Fibroblast of lung (primary cell): ENCODE measurements at regions not wholly inside any gene's neighbourhood (a gene's known extent, or its start where the extent isn't known, plus 50 kb on each side); places are given as distances from the start of the nearest gene placed in this dataset.

Experiments used
- DNase-seq, 2 donors: peaks; one replicate each; pipeline versions ENCODE4 v3.0.0 to v3.0.0-alpha.2; 2010; ENCODE audit warnings: low read depth in 2 of 2
- H2AFZ ChIP-seq: 2 replicates; pipeline ENCODE4 v1.5.1; 2012; ENCODE audit warnings: low read length, control low read depth, inconsistent platforms
- H3K27ac ChIP-seq: 2 replicates; pipeline ENCODE4 v1.5.1; 2011; ENCODE audit warnings: low read length, control low read depth; ENCODE audit not compliant: insufficient read depth
- H3K27me3 ChIP-seq: 2 replicates; pipeline ENCODE4 v1.5.1; 2011; ENCODE audit warnings: mild to moderate bottlenecking, low read length; ENCODE audit not compliant: control insufficient read depth, insufficient read depth
- H3K36me3 ChIP-seq: 2 replicates; pipeline ENCODE4 v1.5.1; 2011; ENCODE audit warnings: low read length; ENCODE audit not compliant: control insufficient read depth, insufficient read depth
- H3K4me1 ChIP-seq: 2 replicates; pipeline ENCODE4 v1.5.1; 2011; ENCODE audit warnings: low read length; ENCODE audit not compliant: control insufficient read depth, insufficient read depth; ENCODE audit errors: extremely low read depth
- H3K4me2 ChIP-seq: 2 replicates; pipeline ENCODE4 v1.5.1; 2011; ENCODE audit warnings: low read length, control low read depth; ENCODE audit not compliant: insufficient read depth; ENCODE audit errors: extremely low read depth
- H3K4me3 ChIP-seq, 4 experiments: fragments of 200-600 bp in 1 of 4; sonication (generic) in 1 of 4; replicated peaks in 1 of 4; 2 replicates each; pipeline ENCODE4 v1.5.1; 2011 to 2016; ENCODE audit warnings: low read length in 4 of 4, low read depth in 3 of 4, mild to moderate bottlenecking in 3 of 4, control low read depth in 2 of 4, inconsistent platforms in 1 of 4, mixed read lengths in 1 of 4; ENCODE audit not compliant: insufficient read depth in 1 of 4; ENCODE audit errors: control extremely low read depth in 1 of 4
- H3K79me2 ChIP-seq: 2 replicates; pipeline ENCODE4 v1.5.1; 2012; ENCODE audit warnings: mild to moderate bottlenecking, low read length, inconsistent platforms; ENCODE audit not compliant: control insufficient read depth, insufficient read depth
- H3K9ac ChIP-seq: 2 replicates; pipeline ENCODE4 v1.5.1; 2011; ENCODE audit warnings: mild to moderate bottlenecking, low read length, control low read depth; ENCODE audit not compliant: insufficient read depth
- H3K9me3 ChIP-seq: 2 replicates; pipeline ENCODE4 v1.5.1; 2012; ENCODE audit warnings: low read depth, low read length; ENCODE audit not compliant: control insufficient read depth, insufficient read depth
- H4K20me1 ChIP-seq: 2 replicates; pipeline ENCODE4 v1.5.1; 2011; ENCODE audit warnings: low read length; ENCODE audit not compliant: control insufficient read depth, insufficient read depth; ENCODE audit errors: extremely low read depth
- EZH2 ChIP-seq: IDR thresholded peaks from 2 replicates; pipeline ENCODE4 v1.5.1; 2012; ENCODE audit warnings: low read length, control low read depth, mild to moderate bottlenecking; ENCODE audit errors: missing control alignments
- TF ChIP-seq, protein P1 (sequence below), 2 donors: IDR thresholded peaks in 1 of 2; conservative IDR thresholded peaks in 1 of 2; 1 replicate in 1 of 2; 2 replicates in 1 of 2; pipeline ENCODE4 v1.5.1; 2011 to 2012; ENCODE audit warnings: low read length in 2 of 2, control low read depth in 1 of 2, inconsistent platforms in 1 of 2, low read depth in 1 of 2, mild to moderate bottlenecking in 1 of 2

DNA sequence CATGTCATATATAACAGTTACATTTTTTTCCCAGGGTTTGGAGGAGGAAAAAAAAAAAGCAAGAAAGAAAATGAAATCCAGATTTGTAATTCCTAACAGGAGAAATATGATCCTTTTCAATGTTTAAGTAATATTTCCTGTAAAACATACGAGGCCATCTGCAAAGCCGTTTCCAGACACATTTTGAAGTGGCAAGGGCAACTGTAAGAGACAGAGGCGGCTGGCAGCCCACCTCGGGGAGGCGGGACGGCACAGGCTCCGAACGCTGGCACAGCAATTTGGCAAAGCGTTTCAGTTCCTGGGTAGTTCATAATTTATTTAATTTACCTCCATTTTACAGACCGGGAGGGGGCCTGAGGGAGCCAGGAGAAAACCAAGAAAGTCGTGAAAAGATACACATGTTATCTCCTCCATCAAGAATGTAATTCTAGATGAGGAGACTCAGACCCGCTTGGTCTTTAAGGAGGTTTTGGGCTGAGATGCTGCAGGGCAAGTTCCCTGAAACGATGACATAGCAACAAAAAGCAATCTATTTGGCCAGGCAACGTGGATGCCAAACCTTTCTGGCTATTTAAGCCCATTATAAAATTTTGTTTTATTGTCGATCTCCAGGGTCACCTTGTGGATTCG is 448.5 kb upstream of the MKI67 start:
- H4K20me1 ChIP-seq: no peaks in the 10 kb centered on the region
- no peaks in the 10 kb centered on the region for H3K79me2 ChIP-seq
- H3K4me2 ChIP-seq: no peak overlapping the region
- no peaks in the 10 kb centered on the region for H3K27me3 ChIP-seq
- no peak overlapping the region for H3K27ac ChIP-seq
- no peak overlapping the region for H2AFZ ChIP-seq
- TF ChIP-seq EZH2: no peak
- TF ChIP-seq, protein P1, sequence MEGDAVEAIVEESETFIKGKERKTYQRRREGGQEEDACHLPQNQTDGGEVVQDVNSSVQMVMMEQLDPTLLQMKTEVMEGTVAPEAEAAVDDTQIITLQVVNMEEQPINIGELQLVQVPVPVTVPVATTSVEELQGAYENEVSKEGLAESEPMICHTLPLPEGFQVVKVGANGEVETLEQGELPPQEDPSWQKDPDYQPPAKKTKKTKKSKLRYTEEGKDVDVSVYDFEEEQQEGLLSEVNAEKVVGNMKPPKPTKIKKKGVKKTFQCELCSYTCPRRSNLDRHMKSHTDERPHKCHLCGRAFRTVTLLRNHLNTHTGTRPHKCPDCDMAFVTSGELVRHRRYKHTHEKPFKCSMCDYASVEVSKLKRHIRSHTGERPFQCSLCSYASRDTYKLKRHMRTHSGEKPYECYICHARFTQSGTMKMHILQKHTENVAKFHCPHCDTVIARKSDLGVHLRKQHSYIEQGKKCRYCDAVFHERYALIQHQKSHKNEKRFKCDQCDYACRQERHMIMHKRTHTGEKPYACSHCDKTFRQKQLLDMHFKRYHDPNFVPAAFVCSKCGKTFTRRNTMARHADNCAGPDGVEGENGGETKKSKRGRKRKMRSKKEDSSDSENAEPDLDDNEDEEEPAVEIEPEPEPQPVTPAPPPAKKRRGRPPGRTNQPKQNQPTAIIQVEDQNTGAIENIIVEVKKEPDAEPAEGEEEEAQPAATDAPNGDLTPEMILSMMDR (conservative IDR thresholded peaks at IDR 0.05 in 1 of 2, IDR thresholded peaks at IDR 0.05 in 1 of 2; ENCODE audit: low read depth in 1 of 2, low read length in 2 of 2): no peak
- H3K9ac ChIP-seq: no peak overlapping the region
- no peaks in the 10 kb centered on the region for H3K4me1 ChIP-seq
- DNase-seq: no peak
- H3K9me3 ChIP-seq: no peaks in the 10 kb centered on the region
- H3K4me3 ChIP-seq: no peak overlapping the region
- no peaks in the 10 kb centered on the region for H3K36me3 ChIP-seq

DNA sequence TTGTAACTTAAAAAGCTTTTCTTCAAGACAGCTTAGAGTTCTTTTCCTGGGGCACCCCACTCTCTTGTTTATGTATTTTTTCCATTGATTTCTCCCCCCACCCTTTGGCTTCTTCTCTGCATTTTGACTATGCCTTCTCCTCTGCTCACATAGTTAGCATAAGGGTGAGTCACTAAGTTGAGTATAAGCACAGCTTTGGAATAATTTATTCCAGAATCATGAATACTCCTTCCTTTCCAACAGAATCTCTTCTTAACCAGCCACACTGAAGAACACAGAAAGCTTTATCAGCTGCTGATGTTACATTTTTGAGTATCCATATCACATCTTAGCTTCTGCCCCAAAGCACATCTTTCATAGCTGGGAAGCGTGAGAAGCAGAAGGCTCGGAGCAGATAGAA is 449.5 kb upstream of the MKI67 start:
- no peaks in the 10 kb centered on the region for H3K79me2 ChIP-seq
- TF ChIP-seq EZH2: no peak
- TF ChIP-seq, protein P1 (conservative IDR thresholded peaks at IDR 0.05 in 1 of 2, IDR thresholded peaks at IDR 0.05 in 1 of 2; ENCODE audit: low read depth in 1 of 2, low read length in 2 of 2): no peak
- no peaks in the 10 kb centered on the region for H3K9me3 ChIP-seq
- H2AFZ ChIP-seq: no peak overlapping the region
- no peaks in the 10 kb centered on the region for H4K20me1 ChIP-seq
- H3K27ac ChIP-seq: no peak overlapping the region
- H3K27me3 ChIP-seq: no peaks in the 10 kb centered on the region
- no peak for DNase-seq
- no peak overlapping the region for H3K4me2 ChIP-seq
- H3K36me3 ChIP-seq: no peaks in the 10 kb centered on the region
- no peaks in the 10 kb centered on the region for H3K4me1 ChIP-seq
- no peak overlapping the region for H3K9ac ChIP-seq
- no peak overlapping the region for H3K4me3 ChIP-seq

DNA sequence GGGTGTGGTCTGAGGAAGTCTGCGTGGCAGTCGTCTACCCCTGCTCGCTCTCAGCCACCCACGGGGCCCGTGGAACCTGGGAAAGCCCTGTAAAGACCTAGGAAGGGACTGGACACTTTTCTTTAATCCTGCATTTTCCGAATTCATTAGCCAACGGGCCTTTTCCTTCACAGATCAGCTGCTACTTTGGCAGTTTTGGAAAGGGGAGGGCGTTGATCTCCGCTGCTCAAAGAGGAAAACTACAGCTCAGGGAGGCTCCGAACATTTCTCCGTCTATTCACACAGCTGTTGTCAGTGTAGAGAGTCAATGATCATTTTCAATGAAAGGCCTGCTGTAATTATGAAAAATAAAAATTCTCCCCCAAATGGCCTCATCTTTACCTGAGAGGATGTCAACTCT is 450.1 kb upstream of the MKI67 start:
- no peaks in the 10 kb centered on the region for H4K20me1 ChIP-seq
- H3K4me2 ChIP-seq: no peak overlapping the region
- TF ChIP-seq, protein P1 (conservative IDR thresholded peaks at IDR 0.05 in 1 of 2, IDR thresholded peaks at IDR 0.05 in 1 of 2; ENCODE audit: low read depth in 1 of 2, low read length in 2 of 2): no peak
- no peak for TF ChIP-seq EZH2
- no peaks in the 10 kb centered on the region for H3K36me3 ChIP-seq
- H2AFZ ChIP-seq: no peak overlapping the region
- no peaks in the 10 kb centered on the region for H3K27me3 ChIP-seq
- no peak overlapping the region for H3K9ac ChIP-seq
- H3K4me3 ChIP-seq: no peak overlapping the region
- no peaks in the 10 kb centered on the region for H3K9me3 ChIP-seq
- no peaks in the 10 kb centered on the region for H3K79me2 ChIP-seq
- H3K27ac ChIP-seq: no peak overlapping the region
- DNase-seq: no peak
- H3K4me1 ChIP-seq: no peaks in the 10 kb centered on the region
